ENCODE measurements at regions not wholly inside any gene's neighbourhood (a gene's known extent, or its start where the extent isn't known, plus 50 kb on each side); places are given as distances from the start of the nearest gene placed in this dataset.
A peak's percentile ranks its signal among the peaks of the same experiment; 100 is the strongest.
"Not testable (repeated sequence)": the region's sequence is repeated elsewhere in the genome, so short reads cannot be mapped to it uniquely, and the experiment has no call there.

DNA sequence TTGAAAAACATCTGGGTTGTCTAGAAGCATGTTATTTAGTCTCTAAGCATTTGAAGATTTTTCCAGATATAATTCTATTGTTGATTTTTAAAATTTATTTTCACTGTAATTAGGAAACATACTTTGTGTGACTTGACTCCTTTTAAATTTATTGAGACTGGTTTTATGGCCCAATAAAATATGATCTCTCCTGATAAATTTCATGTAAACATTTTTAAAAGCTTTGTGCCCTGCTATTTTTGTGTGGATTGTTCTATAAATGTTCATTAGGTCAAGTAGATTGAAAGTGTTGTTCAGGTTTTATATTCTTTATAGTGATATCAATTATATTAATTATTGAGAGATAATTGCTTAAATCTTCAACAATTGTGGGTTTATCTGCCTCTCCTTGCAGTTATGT is 105.4 kb downstream of the RFX6 start:
- DNase-seq = no peak

GRCh38 chr6:116983375-116983774 is 106.3 kb downstream of the RFX6 start:
- no peak for DNase-seq

DNA sequence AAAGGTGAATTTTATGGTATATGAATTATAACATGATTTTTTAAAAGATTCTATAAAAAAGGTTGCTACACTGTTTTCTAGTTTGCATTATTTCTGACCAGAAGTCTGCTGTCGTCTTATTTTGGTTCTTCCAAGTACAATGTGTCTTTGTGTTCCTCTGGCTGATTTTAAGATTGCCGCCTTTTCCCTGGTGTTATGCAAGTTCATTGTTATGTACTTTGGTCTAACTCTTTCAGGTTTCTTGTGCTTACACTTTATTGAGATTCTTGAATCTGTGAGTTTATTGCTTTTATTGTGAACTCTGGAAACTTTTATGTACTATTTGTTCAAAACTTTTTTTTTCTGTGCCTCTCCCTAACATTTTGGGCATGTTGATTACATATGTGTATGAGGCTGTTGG is 109.8 kb downstream of the RFX6 start:
- no peak for DNase-seq

DNA sequence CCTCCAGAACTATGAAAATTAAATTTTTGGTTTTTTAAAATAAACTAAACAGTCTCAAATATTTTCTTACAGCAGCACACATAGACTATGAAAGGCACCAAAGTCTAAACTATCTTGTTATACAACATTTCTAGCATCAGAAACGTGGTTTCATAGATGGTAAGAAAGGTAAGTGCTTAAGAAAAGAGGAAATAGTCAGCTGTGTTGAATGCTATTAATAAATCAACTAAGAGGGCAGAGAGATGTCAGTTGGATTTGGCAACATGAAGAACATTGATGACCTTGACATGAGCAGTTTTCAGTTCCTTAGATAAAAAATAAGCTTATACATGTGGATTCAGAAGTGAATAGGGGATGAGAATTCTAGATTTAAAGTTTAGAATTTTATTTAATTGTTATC is 113.6 kb downstream of the RFX6 start:
- DNase-seq = no peak

GRCh38 chr6:116992546-116992945 is 115.5 kb downstream of the RFX6 start:
- DNase-seq = no peak

DNA sequence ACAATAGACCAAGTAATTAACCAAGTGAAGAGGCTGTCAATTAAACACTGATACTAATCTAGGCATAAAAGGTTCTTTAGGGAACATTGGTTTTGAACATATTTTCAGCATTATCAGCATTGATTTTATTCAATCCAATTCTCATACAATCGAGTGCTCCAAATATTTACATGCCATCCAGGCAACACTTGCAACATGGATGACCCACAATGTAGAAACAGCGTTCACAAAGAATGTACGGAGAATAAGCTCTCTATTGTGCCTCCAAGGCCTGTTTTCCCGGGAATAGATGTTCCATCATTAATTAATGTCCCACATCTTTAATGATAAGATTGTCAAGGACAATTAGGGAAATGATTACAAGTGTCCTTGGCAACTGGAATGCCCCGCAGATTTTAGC is 117.4 kb downstream of the RFX6 start:
- DNase-seq = no peak

GRCh38 chr6:116996842-116997241 is 119.8 kb downstream of the RFX6 start:
- DNase-seq = no peak

GRCh38 chr6:116997496-116997895 is 120.5 kb downstream of the RFX6 start:
- no peak for DNase-seq

DNA sequence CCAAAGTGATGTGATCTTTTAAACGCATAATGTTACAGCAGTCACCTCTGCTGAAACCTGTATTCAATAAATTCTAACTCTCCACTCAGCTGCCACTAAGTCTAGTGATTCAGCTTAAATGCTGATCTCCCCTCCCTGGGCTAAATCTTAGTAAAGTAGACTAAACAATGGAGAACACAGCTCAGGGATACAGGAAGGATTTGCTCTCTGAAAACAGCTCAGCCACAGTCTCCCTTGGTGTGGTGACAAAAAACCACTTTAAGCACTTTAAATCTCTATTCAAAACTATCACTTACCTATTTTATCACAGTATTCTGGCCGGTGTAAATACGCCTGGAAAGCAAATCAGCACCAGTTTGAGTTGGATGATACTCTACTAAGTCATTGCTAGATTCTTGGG is 130.6 kb downstream of the RFX6 start:
- no peak for DNase-seq

DNA sequence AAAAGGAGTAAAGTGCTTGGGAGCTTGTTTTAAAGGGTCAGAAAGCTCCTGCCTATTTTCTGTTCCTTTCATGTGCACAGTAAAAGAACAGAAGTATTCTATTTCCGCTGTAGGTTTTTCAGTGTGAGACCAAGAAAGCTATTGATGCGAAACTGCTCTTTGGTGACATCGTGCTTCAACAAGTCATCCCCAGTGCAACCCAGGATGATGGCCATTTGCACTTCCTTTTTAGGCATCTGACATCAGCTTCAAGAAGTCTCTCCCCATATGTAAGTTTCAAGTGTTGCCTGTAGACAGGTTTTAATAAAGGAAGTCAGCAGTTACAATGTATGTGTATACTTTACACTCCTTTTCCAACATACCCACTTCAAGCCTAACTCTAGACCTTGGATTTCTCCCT is 131.6 kb downstream of the RFX6 start:
- DNase-seq = no peak

GRCh38 chr6:117014641-117015473 is 137.8 kb downstream of the RFX6 start:
- DNase-seq = not testable (repeated sequence)

DNA sequence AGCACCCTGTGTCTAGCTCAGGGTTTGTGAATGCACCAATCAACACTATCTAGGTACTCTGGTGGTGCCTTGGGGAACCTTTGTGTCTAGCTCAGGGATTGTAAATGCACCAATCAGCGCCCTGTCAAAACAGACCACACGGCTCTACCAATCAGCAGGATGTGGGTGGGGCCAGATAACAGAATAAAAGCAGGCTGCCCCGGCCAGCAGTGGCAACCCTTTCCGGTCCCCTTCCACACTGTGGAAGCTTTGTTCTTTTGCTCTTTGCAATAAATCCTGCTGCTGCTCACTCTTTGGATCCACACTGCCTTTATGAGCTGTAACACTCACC is 138.4 kb downstream of the RFX6 start:
- DNase-seq = not testable (repeated sequence)

DNA sequence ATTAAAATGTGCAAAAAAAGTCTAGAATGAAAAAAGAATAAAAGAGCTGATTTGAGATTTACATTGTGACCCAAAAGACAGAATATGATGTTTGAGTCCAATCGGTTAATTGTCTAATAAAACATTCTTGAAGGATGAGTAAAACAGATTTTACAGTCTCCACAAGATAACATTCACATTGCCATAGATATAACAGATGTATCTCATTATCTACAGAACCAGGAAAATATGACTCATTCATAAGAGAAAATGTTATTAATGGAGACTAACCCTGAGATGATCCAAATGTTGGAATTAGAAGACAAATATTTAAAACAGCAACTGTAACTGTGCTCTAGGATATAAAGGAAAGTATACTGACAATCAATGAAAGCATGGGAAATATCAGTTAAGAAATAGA is 141.7 kb downstream of the RFX6 start:
- DNase-seq = no peak

DNA sequence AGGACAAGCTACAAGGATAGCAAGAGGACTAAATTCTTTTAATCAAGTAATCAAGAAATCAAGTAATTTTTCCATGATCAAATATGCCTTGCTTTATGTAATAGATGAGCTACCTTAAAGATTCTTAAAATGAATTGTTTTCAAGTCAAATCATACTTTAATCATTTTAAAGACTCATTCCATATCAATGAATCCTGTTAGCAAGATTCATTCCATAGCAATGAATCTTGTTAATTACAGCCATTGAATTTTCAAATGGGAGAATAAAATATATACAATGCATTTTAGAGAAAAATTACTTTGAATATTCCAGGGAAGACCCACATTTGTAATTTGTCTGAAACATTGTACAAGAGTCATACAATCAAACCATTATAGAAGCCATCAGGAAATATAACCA is 145.7 kb downstream of the RFX6 start:
- no peak for DNase-seq

DNA sequence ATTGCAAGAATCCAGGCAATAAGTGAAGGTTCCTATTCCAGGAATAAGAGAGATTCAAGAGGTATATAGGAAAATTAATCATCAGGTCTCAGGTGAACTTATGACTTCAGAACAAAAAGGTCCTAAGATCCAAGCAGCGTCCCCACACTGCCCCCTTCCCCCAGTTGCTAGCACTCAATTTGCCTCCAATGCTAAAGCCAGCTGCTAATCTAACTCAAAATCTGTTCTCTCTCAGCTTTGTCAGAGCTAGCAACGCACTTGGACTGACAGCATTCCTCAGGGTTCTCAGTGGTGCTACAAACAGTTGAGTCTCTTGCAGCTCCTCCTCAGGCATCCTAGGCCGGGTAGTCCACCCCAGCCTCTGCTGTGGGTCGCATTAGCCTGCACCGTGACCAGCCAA is 148.3 kb downstream of the RFX6 start:
- DNase-seq = no peak

GRCh38 chr6:117028256-117028655 is 151.2 kb downstream of the RFX6 start:
- no peak for DNase-seq

DNA sequence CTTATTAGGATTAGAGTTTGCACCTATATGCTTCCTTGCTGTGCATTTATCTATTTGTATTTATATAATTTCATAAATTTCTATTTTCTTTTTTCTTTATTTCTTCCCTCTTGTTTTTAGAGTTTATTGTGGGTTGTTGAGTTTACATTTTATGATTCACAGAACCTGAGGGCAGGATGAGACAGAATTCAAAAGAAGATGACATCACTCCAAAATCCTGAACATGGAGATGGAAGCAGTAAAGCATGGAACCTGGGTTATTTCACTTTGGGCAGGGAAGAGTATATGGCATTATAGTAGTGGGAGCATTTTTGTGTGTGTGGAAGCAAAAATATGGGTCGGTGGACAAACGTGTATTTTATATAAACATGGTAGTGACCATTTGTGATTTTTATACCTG is 157.5 kb downstream of the RFX6 start:
- DNase-seq = no peak

DNA sequence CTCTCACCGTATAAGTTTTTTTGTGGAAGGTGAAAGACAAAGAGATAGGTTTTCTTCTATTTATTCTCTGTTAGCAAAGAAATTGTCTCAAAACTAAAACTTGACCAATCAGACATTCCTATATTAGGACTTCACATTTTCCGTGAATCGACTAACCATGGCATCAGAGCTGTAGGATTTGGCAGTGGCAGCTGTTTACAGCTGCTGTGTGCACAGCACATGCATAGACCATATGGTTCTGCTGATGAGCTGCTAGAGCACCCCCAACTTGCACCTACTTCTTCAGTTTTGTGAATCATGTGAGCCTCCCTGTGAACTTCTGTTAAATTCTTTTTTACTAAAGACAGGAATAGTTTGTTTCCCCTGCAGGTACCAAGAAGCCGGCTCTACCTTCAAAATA is 157.9 kb downstream of the RFX6 start:
- peak; percentile 36 for DNase-seq

DNA sequence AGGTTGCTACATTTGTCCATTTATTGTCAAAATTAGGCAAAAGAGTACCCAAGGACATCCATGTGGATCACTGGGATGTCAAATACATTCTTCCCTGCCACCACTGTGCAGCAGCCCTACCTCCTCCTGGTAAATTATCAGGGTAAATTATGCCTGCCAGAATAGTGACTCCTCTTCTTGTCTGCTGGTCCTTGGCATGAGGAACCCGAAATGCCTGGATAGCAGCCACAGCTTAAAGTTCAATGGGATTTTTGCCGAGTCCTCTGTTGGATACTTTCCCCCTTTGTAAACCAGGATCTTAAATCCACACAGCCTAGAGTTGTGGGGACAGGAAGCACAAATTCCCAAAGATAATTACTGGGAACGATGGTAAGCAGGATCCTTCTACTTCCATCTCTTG is 173.3 kb downstream of the RFX6 start:
- no peak for DNase-seq

- no peak for DNase-seq
Observed at GRCh38 chr6:117072134-117072533, 193.2 kb upstream of the VGLL2 start.

DNA sequence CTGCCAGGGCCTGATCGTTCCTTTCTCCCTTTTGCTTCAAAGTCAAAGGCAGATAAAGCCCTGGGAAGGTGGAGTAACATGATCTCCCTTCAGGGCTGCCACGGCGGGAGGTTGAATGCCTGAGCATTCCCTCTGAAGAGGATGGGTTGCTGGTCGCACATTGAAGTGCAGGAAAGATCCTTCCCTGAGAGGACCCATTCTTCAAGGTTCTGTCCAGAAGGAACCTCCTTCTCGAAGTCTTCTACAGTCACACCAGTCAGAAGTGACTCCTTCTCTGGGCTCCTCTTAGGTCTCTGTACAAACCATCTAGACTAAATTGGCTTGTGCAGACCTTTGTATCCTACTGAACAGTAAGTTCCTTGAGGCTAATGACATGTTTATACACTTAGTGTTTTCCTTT is 192.6 kb upstream of the VGLL2 start:
- DNase-seq = no peak

DNA sequence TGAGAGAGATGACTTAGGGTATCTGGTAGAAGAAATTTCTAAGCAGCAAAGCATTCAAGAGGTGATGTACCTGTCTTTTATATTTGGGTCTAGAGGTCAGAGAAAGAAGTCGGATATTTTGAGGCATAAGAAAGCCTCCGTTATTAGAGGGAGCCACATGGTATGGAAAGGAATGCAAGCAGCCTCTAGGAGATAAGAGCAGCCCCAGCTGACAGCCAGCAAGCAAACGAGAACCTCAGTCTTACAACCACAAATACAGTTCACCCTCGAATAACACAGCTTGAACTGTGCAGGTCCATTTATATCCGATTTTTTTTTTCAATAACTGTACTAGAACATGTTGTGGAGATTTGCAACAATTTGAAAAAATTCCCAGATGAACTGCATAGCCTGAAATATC is 190.7 kb upstream of the VGLL2 start:
- no peak for DNase-seq

GRCh38 chr6:117075218-117075617 is 190.1 kb upstream of the VGLL2 start:
- no peak for DNase-seq

GRCh38 chr6:117076076-117076475 is 189.3 kb upstream of the VGLL2 start:
- DNase-seq = no peak

- DNase-seq = no peak
Observed at GRCh38 chr6:117077300-117077699, 188.1 kb upstream of the VGLL2 start.
